PC-3 (cell line): ENCODE measurements at regions not wholly inside any gene's neighbourhood (a gene's known extent, or its start where the extent isn't known, plus 50 kb on each side); places are given as distances from the start of the nearest gene placed in this dataset.

Experiments used
- ATAC-seq: fragments of 200-7000 bp; cut with Tn5 transposase; 2 replicates; pipeline ENCODE4 v1.9.1; 2020; ENCODE audit warnings: mild to moderate bottlenecking, moderate library complexity
- BruUV-seq: library from RNA; stranded (reverse); fragments of 400-500 nt; replicated peaks from 2 replicates; lab custom pipeline; 2021; lab: Mats Ljungman, UMichigan
- CTCF ChIA-PET: fragments of 300-600 bp; sonication (Branson Sonifier 250); formaldehyde crosslinking; loops from one replicate; lab custom pipeline; 2022; ENCODE audit warnings: antibody characterized with exemption; lab: Charles Lee
- POLR2A ChIA-PET: fragments of 300-600 bp; sonication (Branson Sonifier 250); formaldehyde crosslinking; loops from one replicate; lab custom pipeline; 2022; ENCODE audit warnings: antibody characterized with exemption; ENCODE audit not compliant: unreplicated experiment; lab: Charles Lee
- DNase-seq: peaks from one replicate; pipeline ENCODE4 v3.0.0-alpha.2; 2015
- H2AFZ ChIP-seq: fragments of 300-600 bp; sonication (generic); 2 replicates; pipeline ENCODE4 v1.6.0; 2016; ENCODE audit warnings: antibody characterized with exemption, low read length
- H3F3A ChIP-seq: fragments of 300-600 bp; sonication (generic); one replicate; pipeline ENCODE4 v1.6.0; 2017; ENCODE audit warnings: antibody characterized with exemption, low read length, control low read depth, mild to moderate bottlenecking; ENCODE audit not compliant: unreplicated experiment
- H3K27ac ChIP-seq: fragments of 300-600 bp; sonication (generic); 2 replicates; pipeline ENCODE4 v1.5.1; 2016; ENCODE audit warnings: mild to moderate bottlenecking, low read length
- H3K27me3 ChIP-seq: fragments of 300-600 bp; sonication (generic); 2 replicates; pipeline ENCODE4 v1.6.1; 2016; ENCODE audit warnings: low read length, mixed read lengths
- H3K36me3 ChIP-seq: fragments of 300-600 bp; sonication (generic); 2 replicates; pipeline ENCODE4 v1.6.1; 2016; ENCODE audit warnings: low read depth, mixed run types, low read length, mixed read lengths
- H3K4me1 ChIP-seq: fragments of 300-600 bp; sonication (generic); 2 replicates; pipeline ENCODE4 v1.5.1; 2016; ENCODE audit warnings: low read length; ENCODE audit not compliant: insufficient read depth
- H3K4me2 ChIP-seq: fragments of 300-600 bp; sonication (generic); 2 replicates; pipeline ENCODE4 v1.6.0; 2016; ENCODE audit warnings: low read length
- H3K4me3 ChIP-seq: fragments of 300-600 bp; sonication (generic); 2 replicates; pipeline ENCODE4 v1.5.1; 2016; ENCODE audit warnings: mild to moderate bottlenecking, low read length, mixed read lengths
- H3K79me2 ChIP-seq: fragments of 300-600 bp; sonication (generic); 2 replicates; pipeline ENCODE4 v1.6.1; 2017; ENCODE audit warnings: low read length, mixed read lengths
- H3K9ac ChIP-seq: fragments of 300-600 bp; sonication (generic); 2 replicates; pipeline ENCODE4 v1.6.0; 2016; ENCODE audit warnings: mild to moderate bottlenecking, low read length
- H3K9me2 ChIP-seq: fragments of 300-600 bp; sonication (generic); replicated peaks from 2 replicates; pipeline ENCODE4 v1.6.1; 2016; ENCODE audit warnings: mixed run types, low read length, mixed read lengths
- H3K9me3 ChIP-seq: fragments of 300-600 bp; sonication (generic); 2 replicates; pipeline ENCODE4 v1.6.1; 2016; ENCODE audit warnings: low read length, mixed read lengths
- H4K20me1 ChIP-seq: fragments of 300-600 bp; sonication (generic); 2 replicates; pipeline ENCODE4 v1.6.1; 2016; ENCODE audit warnings: low read length, mixed read lengths
- EZH2 ChIP-seq: fragments of 300-600 bp; sonication (generic); IDR thresholded peaks from one replicate; pipeline ENCODE4 v1.6.1; 2017; ENCODE audit warnings: antibody characterized with exemption, mild to moderate bottlenecking, low read length; ENCODE audit not compliant: unreplicated experiment
- EZH2phosphoT487 ChIP-seq: fragments of 300-600 bp; sonication (generic); IDR thresholded peaks from 2 replicates; pipeline ENCODE4 v1.6.1; 2018; ENCODE audit warnings: mild to moderate bottlenecking, antibody characterized with exemption, low read length, borderline replicate concordance
- intact Hi-C: fragments of 100-400 bp; cut with micrococcal nuclease; formaldehyde crosslinking; loops from 2 replicates; pipeline ENCODE4 v1.9.0; 2023
- TF ChIP-seq, protein P1 (sequence below): fragments of 300-600 bp; sonication (generic); conservative IDR thresholded peaks from 2 replicates; pipeline ENCODE4 v1.5.1; 2017; ENCODE audit warnings: antibody characterized with exemption, low read depth, mild to moderate bottlenecking, low read length

DNA sequence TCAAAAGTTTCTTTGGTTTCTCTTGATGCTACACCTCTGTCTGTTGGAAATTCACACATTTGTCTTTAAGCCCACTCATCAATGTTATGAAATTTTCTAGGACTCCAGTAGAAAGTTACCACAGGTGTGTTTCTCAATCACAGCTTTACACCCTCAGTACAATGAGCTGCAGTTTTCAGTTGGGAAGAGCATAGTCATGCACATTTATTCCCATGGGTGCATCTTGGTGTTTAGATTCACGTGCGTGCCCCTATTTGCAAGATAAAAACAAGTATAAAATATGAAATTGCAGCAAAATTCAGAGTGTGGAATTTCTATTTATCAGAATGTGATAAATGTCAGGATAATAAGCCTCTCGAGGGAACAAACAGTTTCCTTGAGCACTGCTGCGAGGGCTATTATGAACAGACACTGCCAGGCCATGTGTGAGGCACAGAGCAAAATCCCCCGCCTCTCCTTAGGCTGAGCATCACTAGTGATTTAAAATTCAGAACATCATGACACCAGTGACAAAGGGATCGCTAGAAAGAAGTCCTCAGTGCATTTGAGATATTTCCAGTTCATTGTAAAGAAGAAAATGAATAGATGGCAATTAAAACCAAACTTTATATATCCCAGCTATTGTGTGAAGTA lies 512.2 kb upstream of the TCF4 start:
- TF ChIP-seq EZH2 = no peak
- no peak for TF ChIP-seq EZH2phosphoT487
- TF ChIP-seq, protein P1, sequence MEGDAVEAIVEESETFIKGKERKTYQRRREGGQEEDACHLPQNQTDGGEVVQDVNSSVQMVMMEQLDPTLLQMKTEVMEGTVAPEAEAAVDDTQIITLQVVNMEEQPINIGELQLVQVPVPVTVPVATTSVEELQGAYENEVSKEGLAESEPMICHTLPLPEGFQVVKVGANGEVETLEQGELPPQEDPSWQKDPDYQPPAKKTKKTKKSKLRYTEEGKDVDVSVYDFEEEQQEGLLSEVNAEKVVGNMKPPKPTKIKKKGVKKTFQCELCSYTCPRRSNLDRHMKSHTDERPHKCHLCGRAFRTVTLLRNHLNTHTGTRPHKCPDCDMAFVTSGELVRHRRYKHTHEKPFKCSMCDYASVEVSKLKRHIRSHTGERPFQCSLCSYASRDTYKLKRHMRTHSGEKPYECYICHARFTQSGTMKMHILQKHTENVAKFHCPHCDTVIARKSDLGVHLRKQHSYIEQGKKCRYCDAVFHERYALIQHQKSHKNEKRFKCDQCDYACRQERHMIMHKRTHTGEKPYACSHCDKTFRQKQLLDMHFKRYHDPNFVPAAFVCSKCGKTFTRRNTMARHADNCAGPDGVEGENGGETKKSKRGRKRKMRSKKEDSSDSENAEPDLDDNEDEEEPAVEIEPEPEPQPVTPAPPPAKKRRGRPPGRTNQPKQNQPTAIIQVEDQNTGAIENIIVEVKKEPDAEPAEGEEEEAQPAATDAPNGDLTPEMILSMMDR = no peak
- Histone ChIP-seq H3K4me1 (no peaks in the 10 kb centered on the region), H3K79me2 (no peaks in the 10 kb centered on the region), H3K27ac (no peak overlapping the region), H4K20me1 (no peaks in the 10 kb centered on the region), H3K4me3 (no peak overlapping the region), H3F3A (no peaks in the 10 kb centered on the region), H3K9me3 (no peaks in the 10 kb centered on the region), H3K9me2 (no peaks in the 10 kb centered on the region), H2AFZ (no peak overlapping the region), H3K36me3 (no peaks in the 10 kb centered on the region), H3K4me2 (no peak overlapping the region), H3K27me3 (no peaks in the 10 kb centered on the region), H3K9ac (no peak overlapping the region)
- no TSS peak for BruUV-seq
- ChIA-PET CTCF (no interaction called here), POLR2A (no interaction called here)
- DNase-seq (no peak), ATAC-seq (no peak)
- intact Hi-C loops = no loop called here

DNA sequence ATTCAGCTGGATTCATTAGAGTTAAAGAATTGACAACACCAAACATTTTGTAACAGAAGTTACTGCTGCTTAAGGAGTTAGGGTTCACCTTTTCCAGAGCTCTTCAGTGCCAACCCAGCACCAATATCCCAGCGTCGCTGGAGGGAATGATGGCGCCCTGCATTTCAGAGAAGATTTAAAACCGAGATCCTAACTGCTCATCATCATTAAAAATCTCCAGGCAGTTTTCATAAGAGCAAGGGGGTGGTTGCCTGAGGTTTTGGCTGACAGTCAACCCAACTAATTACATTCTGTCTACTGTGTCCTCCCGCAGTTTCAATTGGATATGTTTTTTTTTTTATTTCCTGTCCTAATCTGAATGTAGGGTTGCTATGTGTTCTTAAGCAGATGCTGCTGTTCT lies 509.6 kb upstream of the TCF4 start:
- Histone ChIP-seq H2AFZ (no peak overlapping the region), H4K20me1 (no peaks in the 10 kb centered on the region), H3K9me2 (no peaks in the 10 kb centered on the region), H3F3A (no peaks in the 10 kb centered on the region), H3K27ac (no peak overlapping the region), H3K9me3 (no peaks in the 10 kb centered on the region), H3K79me2 (no peaks in the 10 kb centered on the region), H3K4me1 (no peaks in the 10 kb centered on the region), H3K27me3 (no peaks in the 10 kb centered on the region), H3K36me3 (no peaks in the 10 kb centered on the region), H3K4me3 (no peak overlapping the region), H3K4me2 (no peak overlapping the region), H3K9ac (no peak overlapping the region)
- ChIA-PET CTCF (no interaction called here), POLR2A (no interaction called here)
- DNase-seq (no peak), ATAC-seq (no peak)
- BruUV-seq = no TSS peak
- intact Hi-C loops = no loop called here
- TF ChIP-seq EZH2 (no peak), EZH2phosphoT487 (no peak)
- TF ChIP-seq, protein P1 = no peak

DNA sequence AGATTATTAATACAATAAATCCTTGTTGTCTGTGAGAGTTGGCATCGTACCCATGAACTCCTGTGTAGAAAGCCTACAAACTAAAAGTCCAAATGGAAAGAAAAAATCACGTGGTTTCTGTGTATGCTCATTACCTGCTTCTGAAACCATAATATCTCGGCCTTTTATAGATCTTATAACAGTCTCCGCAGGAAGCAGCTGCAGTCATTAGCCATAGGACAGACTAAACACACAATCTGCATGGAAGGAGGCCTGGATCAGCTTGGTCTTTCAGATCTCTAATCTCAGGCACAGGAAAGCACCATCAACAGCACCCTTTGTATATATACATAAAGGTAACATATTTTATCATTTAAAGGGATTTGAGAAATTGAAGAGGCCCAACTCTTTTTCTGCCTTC lies 508.9 kb upstream of the TCF4 start:
- H3K36me3 ChIP-seq = no peaks in the 10 kb centered on the region
- DNase-seq = no peak
- TF ChIP-seq, protein P1 = no peak
- TF ChIP-seq EZH2 (no peak), EZH2phosphoT487 (no peak)
- H2AFZ ChIP-seq = no peak overlapping the region
- H3K4me2 ChIP-seq = no peak overlapping the region
- POLR2A ChIA-PET = no interaction called here
- no TSS peak for BruUV-seq
- no peaks in the 10 kb centered on the region for H3K9me3 ChIP-seq
- no peak for ATAC-seq
- H3K9me2 ChIP-seq = no peaks in the 10 kb centered on the region
- H3K79me2 ChIP-seq = no peaks in the 10 kb centered on the region
- H4K20me1 ChIP-seq = no peaks in the 10 kb centered on the region
- no peak overlapping the region for H3K4me3 ChIP-seq
- no peak overlapping the region for H3K9ac ChIP-seq
- no peaks in the 10 kb centered on the region for H3K27me3 ChIP-seq
- H3K27ac ChIP-seq = no peak overlapping the region
- no peaks in the 10 kb centered on the region for H3K4me1 ChIP-seq
- H3F3A ChIP-seq = no peaks in the 10 kb centered on the region
- intact Hi-C loops = no loop called here
- CTCF ChIA-PET = no interaction called here
